Renal cortical epithelial cell (primary cell): ENCODE measurements at regions not wholly inside any gene's neighbourhood (a gene's known extent, or its start where the extent isn't known, plus 50 kb on each side); places are given as distances from the start of the nearest gene placed in this dataset.
A peak's percentile ranks its signal among the peaks of the same experiment; 100 is the strongest.

Experiments
- DNase-seq: peaks from one replicate; pipeline ENCODE4 v3.0.0-alpha.2; 2011; ENCODE audit warnings: low read depth

DNA sequence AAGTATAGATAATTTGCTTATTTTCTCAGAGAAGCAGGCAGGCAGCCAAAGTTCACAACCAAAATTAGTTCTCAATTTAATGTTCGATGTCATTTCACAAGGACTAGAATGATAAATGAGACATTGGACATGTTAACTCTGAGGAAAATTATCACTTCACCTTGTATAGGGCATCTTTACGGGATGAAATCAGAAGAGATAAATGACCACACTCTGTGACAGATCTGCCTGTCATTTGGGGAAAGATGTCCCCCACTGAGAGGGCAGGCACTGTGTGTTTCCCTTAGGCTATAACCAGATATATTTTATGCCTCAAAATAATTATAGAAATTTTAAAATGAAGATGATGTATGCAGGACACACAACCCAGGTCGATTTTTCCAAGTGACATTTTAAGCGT, 642.9 kb downstream of the BRINP3 start:
- DNase-seq, result no peak

DNA sequence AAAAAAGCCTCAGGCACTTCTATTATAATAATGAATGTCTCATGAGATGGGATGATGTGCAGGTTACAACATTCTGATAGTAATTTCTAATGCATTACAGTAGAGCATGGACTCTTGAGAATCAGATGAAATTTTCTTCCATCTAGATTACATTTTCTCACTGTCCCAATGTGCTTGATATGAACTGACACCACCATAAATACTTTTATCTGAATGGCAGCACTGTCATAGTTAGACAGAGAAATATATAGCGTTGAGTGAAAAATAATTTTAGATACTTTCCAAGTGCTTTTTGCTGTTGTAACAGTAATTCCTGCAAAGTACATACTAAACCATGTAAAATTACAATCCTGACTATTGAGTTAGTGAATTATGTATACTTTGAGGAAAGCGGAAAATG, 630.1 kb downstream of the BRINP3 start:
- DNase-seq, result no peak

DNA sequence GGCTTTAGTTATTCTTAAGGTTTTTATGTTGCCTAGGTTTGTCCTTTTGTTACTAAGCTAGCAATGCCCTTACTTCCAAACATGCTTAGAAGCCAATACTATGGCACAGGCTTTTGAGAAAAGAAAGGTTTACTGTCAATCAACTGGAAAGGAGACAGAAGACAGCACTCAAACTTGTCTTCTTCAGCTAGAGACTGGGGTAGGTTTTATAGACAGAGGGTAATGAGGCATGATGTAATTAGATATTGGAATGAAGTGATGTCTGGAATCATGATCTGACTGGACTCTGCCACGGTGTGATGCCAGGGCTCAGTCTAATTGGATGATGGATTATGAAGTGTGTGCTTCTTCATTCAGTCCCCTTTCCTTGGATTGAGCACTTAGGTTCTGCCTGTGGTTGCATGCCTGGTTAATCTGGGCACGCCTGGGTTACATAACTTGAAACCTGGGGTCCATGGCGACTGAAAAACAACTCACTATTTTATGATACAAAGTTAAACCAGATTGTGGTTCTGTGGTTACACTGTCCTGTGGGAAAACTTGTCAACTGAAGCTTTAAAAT, 625.8 kb downstream of the BRINP3 start:
- peak; percentile 76 for DNase-seq

DNA sequence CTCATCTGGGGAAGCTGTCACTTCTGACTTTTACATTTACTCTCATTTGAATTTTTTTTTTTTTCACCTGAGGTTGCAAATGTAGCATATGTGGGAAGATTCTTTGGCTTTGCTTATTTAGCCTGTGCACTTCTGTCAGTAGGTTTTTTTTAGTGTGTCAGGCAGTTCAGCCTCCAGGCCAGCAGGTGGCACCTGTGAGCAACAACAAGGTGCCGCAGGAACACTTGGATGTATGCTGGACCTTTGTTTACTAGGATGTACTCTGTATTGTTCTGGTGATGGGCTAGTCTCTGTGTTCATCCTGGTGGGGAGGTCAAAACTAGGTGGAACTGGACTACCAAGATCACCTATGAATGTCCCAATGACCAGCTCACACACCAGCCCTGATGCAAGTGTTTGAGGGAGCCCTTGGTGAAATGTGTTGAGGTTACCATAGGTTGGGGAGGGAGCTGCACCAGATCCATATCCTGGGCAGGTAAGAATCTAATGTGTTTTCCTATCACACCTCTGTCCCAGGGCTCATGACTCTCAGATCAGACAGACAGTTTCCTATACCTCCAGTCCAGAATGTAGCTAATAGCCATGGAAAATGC, 618.2 kb downstream of the BRINP3 start:
- DNase-seq, result no peak

DNA sequence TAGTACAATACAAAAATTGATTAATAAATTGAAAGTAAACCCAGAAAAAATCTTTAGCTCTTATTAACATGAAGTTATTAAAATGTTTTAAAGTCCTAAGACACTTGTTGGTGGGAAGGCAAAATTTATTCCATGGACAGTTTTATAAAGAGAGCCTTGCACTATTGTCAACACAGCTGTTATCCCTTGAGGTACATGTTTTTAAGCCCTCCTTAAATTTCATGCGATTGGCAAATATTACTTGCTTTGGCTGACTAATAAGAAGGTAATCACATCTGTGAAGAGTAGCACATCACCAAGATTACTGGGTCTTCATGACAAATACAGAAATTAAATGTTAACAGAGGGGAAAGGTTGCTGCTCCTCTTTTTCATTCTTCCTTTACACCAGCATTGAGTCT, 611.1 kb downstream of the BRINP3 start:
- no peak for DNase-seq

DNA sequence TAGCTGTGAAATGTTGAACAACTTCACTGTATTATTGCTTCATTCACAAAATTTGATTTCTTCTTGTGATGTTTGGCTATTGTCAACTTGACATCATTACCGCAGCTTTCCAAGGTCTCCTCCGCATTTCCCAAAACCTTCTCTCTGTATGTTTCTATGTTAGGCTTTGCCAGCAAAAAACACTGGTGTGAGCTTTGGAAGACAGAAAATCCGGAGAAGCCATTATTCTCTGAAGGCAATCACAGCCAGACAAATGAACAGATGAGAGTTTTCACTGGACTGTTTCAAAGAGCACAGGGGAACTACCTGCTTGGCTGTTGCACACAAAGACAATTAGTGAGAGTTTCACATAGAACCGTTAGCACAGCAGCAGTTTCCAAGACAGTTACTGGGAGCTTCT, 609.6 kb downstream of the BRINP3 start:
- no peak for DNase-seq

DNA sequence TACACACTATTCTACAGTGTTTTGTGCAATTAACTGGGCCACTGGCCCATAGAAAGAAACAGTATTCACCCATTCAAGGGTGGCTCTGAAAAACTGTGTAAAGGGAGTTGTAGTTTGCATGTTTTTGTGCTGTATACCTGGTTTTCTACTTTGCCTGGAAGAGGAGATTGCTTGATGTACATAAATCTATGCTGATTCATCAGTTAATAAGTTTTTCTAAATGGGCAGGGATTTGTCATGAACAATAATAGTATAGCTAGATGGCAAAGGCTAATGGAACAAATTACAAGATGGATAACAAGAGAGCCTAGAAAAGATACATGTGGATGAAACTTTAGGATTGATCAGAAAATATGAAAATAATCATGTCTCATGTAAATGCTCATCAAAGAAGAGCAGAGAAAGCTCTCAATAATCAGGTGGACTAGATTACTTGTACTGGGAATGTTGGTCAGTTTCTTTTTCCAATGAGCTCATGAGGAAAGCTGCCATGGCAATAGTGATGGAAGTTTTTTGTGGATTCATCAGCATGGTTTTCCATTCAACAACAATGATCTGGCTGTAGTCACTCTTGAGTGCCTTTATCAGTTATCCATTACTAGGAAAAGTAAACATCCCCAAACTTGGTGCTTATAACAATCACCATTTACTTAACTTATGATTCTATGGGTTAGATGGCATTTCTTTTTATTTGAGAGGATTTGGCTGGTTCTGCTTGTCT, 602.8 kb downstream of the BRINP3 start:
- DNase-seq, result peak; percentile 73

DNA sequence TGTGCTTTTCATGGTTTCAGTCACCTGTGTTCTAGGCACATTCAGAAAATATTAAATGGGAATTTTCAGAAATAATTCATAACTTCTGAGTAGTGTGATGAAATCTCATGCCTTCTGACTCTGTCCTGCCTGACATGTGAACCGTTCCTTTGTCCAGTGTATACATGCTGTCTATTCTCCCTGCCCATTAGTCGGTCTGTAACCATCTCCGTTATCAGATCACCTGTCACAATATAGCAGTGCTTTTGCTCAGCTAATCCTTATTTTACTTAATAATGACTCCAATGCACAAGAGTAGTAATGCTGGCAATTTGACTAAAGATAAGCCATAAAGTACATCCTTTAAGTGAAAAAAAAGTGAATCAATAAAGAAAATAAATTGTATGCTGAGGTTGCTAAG, 597.5 kb downstream of the BRINP3 start:
- no peak for DNase-seq

DNA sequence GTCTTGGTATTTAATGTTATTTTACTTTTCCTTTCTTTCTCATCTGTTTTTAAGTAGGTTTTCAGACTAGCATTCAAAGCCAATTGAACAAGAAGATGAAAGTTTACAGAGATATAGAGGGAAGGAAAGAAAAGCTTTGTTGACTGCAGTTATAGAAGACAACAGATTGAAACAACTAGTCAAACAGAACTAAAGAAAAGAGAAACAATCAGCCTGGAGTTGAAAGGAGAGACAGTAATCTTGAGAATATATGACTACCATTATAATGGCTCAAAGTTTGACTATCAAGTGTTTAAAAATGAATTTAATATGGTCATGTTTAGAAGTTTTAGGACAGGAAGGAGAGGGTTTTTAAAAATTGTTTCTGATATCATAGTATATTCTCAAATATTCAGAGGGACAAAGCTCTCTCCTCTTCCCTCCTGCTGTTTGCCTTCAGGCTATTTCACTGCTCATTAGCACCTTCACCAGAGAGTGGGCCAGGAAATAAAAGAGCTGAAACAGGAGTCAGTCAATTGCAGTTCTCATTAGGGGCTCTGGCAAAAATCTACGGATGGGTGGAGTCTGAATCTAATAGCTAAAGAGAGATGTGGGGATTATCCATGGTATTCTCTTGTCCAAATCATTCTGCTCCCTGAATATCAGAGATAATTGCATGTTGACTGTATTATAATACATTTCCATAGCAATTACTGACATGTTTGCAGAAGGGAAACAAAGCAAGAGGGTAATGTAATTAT, 577.8 kb downstream of the BRINP3 start:
- DNase-seq, result no peak

DNA sequence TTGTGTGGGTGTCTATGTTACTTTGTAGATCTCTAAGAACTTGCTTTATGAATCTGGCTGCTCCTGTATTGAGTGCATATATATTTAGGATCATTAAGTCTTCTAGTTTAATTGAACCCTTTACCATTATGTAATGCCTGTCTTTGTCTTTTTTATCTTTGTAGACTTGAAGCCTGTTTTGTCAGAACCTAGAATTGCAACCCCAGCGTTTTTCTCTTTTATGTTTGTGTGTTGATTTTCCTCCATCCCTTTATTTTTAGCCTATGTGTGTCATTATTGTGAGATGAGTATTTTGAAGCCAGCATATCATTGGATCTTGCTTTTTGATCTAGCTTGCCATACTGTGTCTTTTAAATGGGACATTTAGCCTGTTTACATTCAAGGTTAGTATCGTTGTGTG, 573.2 kb downstream of the BRINP3 start:
- DNase-seq, result no peak

DNA sequence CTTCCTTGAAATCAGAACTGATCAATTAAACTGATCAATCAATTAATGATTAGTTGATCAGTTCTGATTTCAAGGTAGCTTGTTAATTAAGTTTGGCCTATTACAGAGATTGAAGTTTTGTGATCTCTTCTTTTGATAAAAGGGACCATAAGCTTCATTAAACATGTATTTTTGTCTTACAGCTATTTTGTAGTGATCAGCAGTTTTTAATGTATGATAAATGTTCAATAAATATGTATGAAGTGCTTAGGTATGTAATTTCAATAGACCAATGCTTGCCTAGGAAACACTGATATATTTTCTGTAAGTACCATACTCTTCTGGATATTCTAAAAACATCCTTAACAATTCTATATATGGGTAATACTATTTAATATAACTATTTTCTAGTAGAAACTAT, 569.6 kb downstream of the BRINP3 start:
- DNase-seq, result no peak

DNA sequence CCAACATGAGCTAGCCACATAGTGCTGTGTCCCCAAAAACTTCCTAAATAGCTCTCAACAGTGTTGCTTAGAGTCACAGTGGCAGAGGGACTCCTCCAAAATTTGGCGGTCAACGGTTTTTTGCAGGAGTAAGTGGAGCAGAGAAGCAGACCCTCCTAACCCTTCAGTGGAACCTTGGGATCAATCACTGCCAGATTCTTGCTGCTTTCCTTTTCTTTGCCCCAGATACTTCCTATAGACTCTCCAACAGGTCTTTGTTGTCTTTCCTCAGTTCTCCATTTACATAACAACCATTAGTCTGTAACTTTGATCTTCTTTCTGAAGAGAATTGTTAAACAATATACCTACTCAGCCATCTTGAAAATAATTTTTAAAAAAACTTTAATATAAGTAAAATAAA, 556.1 kb downstream of the BRINP3 start:
- no peak for DNase-seq

DNA sequence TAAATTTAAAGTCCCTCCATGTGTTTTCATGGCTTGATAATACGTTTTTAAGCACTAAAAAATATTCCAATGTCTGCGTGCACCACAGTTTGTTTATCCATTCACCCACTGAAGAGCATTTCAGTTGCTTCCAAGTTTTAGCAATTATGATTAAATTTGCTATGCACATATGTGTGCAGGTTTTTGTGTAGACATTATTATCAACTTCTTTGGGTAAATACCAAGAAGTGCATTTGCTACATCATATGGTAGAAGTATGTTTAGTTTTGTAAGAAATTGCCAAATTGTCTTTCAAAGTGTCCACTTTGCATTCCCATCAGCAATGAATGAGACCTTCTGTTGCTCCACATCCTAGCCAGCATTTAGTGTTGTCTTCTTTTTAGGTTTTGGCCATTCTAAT, 550.0 kb downstream of the BRINP3 start:
- no peak for DNase-seq

DNA sequence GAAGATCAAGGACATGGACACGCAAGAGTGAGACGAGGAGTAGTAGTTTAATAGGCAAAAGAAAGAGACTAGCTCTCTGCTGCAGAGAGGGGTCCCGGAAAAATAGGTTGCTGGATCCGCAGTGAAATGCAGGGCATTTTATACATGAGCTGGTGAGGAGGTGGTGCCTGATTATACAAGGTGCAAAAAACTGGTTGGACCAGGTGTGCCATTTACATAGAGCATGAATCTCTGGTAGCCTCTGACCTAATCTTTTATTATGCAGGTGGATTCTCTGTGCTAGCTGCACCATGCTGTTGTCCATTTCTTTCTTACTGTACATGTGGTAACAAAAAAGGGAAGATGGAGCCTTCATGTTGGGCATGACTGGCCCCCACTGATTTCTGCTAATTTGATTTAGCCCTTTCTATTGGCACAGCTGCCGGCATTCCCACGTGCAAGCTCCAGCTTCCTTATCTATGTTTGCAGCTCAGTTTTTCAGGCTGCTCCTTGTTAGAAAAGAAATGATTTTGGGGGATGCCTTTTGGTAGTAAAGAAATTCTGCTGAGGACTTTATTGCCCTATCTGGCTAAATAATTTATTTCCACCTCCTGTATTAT, 548.1 kb downstream of the BRINP3 start:
- DNase-seq, result no peak

DNA sequence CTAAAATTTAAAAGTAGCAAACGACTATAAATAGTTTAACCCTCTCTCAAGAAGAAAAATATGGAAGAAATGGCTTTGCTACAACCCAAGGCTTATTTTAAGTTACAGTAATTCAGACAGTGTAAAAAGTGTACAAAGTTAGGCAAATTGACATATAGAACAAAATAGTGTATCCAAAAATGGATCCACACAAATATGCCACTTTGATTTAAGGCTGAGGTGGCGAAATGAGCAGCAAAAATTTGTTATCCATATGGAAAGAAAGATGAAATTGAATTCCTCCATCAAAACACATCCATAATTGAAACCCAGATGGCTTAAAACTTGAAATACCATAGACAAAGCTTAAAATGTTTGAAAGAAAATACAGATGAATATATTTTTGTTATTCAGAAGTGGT, 540.8 kb downstream of the BRINP3 start:
- DNase-seq, result no peak

DNA sequence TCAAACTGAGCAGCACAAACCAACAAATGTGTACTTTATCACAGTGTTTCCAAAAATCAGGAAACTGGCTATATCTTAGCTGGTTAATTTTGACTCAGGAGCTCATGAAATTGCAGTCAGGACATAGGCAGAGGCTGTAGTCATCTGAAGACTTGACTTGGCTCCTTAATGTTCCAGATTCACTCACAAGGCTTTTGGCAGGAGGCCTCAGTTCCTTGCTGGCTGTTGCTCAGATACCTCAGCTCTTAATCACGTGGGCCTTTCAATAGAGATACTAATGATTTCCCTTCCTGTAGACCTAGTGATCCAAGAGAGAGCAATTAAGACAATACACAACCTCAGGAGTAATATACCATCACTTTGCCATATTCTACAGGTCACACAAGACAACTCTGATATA, 537.7 kb downstream of the BRINP3 start:
- DNase-seq, result peak; percentile 34

DNA sequence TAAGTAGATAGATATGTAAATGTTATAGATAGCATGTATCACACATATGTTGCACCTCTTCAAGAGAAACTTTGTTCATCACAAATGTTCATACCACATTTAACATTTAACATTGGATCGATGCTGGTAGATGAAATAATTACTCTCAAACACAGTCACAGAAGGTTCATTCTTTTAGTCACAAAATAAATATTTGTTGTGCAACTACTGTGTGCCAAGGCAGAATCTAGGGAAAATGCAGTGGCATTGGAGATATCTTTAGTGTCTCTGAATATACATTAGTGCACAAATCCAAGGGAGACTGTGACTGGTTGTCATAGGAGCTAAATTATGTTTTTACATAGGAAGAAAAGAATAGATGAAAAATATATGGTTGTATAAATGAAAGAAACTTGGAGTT, 535.7 kb downstream of the BRINP3 start:
- DNase-seq, result no peak

DNA sequence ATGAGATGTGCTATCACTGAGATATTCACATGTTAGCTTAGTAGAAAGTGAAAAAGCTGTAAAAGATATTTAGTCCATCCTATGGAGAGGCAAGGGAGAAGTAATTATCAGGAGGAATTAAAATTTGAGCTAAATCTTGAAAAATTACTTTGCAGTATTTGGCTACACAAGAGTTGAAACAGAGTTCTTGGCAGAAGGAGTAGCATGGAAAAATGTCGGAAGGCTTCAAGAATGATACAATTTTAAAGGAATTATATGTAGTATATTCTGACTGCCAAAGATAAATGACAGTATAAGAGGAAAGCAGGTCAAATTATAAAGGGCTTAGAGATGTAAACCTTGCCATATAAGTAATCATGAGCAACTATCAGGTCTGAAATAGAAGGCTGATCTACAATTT, 518.9 kb downstream of the BRINP3 start:
- no peak for DNase-seq

DNA sequence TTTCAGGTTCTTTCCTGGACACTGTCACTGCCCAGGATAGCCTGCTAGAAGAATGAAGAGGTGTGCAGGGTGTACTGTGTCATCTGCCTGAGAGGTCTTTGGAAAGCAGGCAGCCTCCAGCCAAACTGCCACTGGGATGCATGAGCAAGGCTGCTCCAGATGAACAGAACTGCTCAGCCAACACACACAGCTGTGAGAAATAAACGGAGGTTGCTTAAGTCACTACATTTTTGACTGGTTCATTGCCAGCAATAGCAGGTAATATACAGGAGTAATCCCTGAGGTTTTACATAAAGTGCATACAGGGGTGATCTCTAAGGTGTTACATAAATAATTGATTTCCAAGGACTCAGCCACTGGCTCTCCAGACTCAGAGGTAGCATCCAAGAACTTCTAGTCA, 516.9 kb downstream of the BRINP3 start:
- DNase-seq, result peak; percentile 21

DNA sequence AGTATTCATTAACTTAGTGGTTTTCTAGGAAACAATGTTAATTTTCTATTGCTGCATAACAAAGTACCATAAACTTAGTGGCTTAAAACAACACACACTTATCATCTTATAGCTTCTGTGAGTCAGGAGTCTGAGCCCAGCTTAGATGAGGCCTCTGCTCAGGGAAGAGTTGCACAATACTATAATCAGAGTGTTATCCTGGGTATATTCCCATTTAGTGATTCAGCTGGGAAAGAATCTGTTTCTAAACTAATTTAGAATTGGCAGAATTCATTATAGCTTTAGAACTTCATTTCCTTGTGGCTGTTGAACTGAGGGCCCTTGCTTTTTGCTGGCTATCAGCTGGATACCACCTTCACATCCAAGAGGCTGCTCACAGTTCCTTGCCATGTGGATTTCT, 515.5 kb downstream of the BRINP3 start:
- peak; percentile 97 for DNase-seq

DNA sequence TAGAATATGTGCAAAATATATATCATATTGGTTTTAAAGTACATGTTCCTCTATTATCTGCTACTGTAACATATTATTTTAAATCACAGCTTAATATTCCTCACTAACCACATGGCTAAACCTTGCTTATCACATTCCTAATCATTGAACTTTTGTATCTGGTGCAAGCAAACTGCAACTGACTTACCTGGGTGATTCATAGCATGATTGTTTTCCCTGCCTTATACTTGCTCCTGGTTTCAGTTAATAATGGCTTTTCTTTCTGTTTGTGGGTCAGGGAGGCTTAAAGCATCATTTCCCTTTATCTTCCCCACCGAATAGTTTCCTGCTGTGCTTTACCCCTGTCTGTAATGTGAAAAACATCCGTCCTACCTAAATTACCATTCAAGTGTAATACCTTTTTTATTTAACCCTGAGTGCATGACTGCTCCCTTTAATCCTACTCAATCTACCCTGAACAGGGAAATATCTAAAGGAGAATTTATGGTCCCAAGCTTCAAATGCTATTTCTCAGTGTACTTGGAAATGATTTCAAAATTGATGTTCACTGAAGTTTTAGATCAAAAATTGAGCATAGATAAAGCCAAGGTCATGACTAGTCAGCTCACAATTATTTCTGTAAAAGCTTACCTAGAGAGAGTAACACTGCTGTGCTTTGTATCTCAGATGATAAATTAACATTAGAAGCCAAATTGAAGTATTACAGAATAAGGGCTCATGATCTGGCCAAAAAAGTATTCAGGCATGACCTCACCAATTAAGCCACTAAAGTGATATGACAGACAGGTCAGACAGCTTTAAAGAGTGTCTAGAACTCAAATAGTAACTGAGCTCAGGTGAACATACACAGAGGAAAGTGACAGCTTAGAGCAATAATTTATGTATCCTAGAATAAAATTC, 507.1 kb downstream of the BRINP3 start:
- DNase-seq, result peak; percentile 56

DNA sequence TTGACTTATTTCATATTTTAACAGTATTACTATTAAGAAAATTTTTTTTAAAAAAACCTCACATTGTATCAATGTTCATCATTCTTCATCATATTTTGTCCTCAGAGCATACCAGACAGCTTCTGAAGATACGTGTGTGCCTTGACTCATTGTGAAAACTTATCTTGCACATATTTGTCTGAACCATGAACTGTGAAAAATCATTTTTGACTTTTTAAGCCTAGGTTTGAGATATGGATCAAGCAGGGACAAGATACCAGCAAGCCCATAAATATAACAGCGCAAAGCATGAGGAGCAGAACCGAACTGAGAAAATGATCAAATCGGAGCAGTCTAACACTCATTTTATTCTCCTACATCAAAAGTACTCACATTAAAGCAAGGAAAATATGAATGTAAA, 506.0 kb downstream of the BRINP3 start:
- DNase-seq, result no peak
